NB4 (cell line): ENCODE measurements at regions not wholly inside any gene's neighbourhood (a gene's known extent, or its start where the extent isn't known, plus 50 kb on each side); places are given as distances from the start of the nearest gene placed in this dataset.

Source experiments
- CTCF ChIP-seq: IDR thresholded peaks from one replicate; pipeline ENCODE4 v1.5.1; 2012; ENCODE audit warnings: low read depth, low read length
- MYC ChIP-seq: IDR thresholded peaks from 2 replicates; pipeline ENCODE4 v1.6.1; 2011; ENCODE audit warnings: low read depth, low read length
- POLR2A ChIP-seq: IDR thresholded peaks from 2 replicates; pipeline ENCODE4 v1.6.1; 2011; ENCODE audit warnings: mild to moderate bottlenecking; ENCODE audit not compliant: insufficient read length; ENCODE audit errors: extremely low read depth

GRCh38 chr2:129080715-129081476 is 762.2 kb upstream of the HS6ST1 start:
- TF ChIP-seq CTCF (no peak), POLR2A (no peak), MYC (no peak)
